SK-N-SH (cell line): ENCODE measurements at regions not wholly inside any gene's neighbourhood (a gene's known extent, or its start where the extent isn't known, plus 50 kb on each side); places are given as distances from the start of the nearest gene placed in this dataset.

Experiments
- CHD2 ChIP-seq: fragments of 150-350 bp; IDR thresholded peaks from 2 replicates; pipeline ENCODE4 v1.6.1; 2018; ENCODE audit warnings: low read length; ENCODE audit not compliant: partially characterized antibody
- CTCF ChIP-seq: fragments of 200-600 bp; sonication (generic); IDR thresholded peaks from 2 replicates; pipeline ENCODE4 v1.6.1; 2017; ENCODE audit warnings: antibody characterized with exemption, mild to moderate bottlenecking, moderate library complexity
- EZH2phosphoT487 ChIP-seq: fragments of 200-600 bp; sonication (generic); IDR thresholded peaks from 2 replicates; pipeline ENCODE4 v1.6.1; 2017; ENCODE audit warnings: low read depth, mixed run types, mild to moderate bottlenecking, antibody characterized with exemption, moderate library complexity, borderline replicate concordance
- FOXM1 ChIP-seq: IDR thresholded peaks from 2 replicates; pipeline ENCODE4 v1.4.0; 2012; ENCODE audit warnings: low read depth, mild to moderate bottlenecking
- GABPA ChIP-seq: IDR thresholded peaks from 2 replicates; pipeline ENCODE4 v1.4.0; 2012; ENCODE audit warnings: low read depth, mild to moderate bottlenecking
- GATA2 ChIP-seq: sonication (generic); formaldehyde crosslinking; IDR thresholded peaks from 2 replicates; pipeline ENCODE4 v1.5.0; 2020; ENCODE audit warnings: mild to moderate bottlenecking, missing genetic modification reagents
- JUND ChIP-seq: IDR thresholded peaks from 2 replicates; pipeline ENCODE4 v1.4.0; 2012
- MAX ChIP-seq: IDR thresholded peaks from 2 replicates; pipeline ENCODE4 v1.4.0; 2012; ENCODE audit warnings: low read depth
- MEF2A ChIP-seq: IDR thresholded peaks from 2 replicates; pipeline ENCODE4 v1.4.0; 2012; ENCODE audit warnings: low read depth, borderline replicate concordance
- MXI1 ChIP-seq: IDR thresholded peaks from 2 replicates; pipeline ENCODE4 v1.6.1; 2012; ENCODE audit warnings: mild to moderate bottlenecking, low read depth, low read length, improper control_type of control experiment
- POLR2AphosphoS5 ChIP-seq: IDR thresholded peaks from 2 replicates; pipeline ENCODE4 v1.6.1; 2012; ENCODE audit warnings: low read depth, low read length
- RFX5 ChIP-seq: IDR thresholded peaks from 2 replicates; pipeline ENCODE4 v1.6.1; 2012; ENCODE audit warnings: mild to moderate bottlenecking, improper control_type of control experiment, low read length
- TAF1 ChIP-seq: IDR thresholded peaks from 2 replicates; pipeline ENCODE4 v1.6.1; 2012; ENCODE audit warnings: low read depth, mild to moderate bottlenecking, low read length, moderate library complexity, borderline replicate concordance
- USF2 ChIP-seq: fragments of 150-350 bp; IDR thresholded peaks from 2 replicates; pipeline ENCODE4 v1.6.1; 2017; ENCODE audit warnings: antibody characterized with exemption, low read length, low read depth, borderline replicate concordance

GRCh38 chr6:166001359-166001758 lies 166.3 kb downstream of the TBXT start:
- TF ChIP-seq CTCF (no peak), MEF2A (no peak), CHD2 (no peak), MAX (no peak), RFX5 (no peak), POLR2AphosphoS5 (no peak), GABPA (no peak), GATA2 (no peak), MXI1 (no peak), USF2 (no peak), EZH2phosphoT487 (no peak), TAF1 (no peak), JUND (no peak), FOXM1 (no peak)
